AG04449 (cell line): ENCODE measurements at regions not wholly inside any gene's neighbourhood (a gene's known extent, or its start where the extent isn't known, plus 50 kb on each side); places are given as distances from the start of the nearest gene placed in this dataset.

ENCODE experiments used
- CTCF ChIA-PET: fragments of 350-600 bp; formaldehyde crosslinking; extraction: SDS; loops from one replicate; lab custom pipeline; 2021; ENCODE audit warnings: antibody characterized with exemption; lab: Yijun Ruan, JAX
- POLR2A ChIA-PET: fragments of 400-600, 350-600 bp; formaldehyde crosslinking; extraction: SDS; loops from one replicate; lab custom pipeline; 2020; ENCODE audit warnings: antibody characterized with exemption, inconsistent platforms; lab: Yijun Ruan, JAX
- DNase-seq: peaks from one replicate; pipeline ENCODE4 v3.0.0-alpha.2; 2010; ENCODE audit warnings: low read depth, low spot score
- H3K4me3 ChIP-seq: 2 replicates; pipeline ENCODE4 v1.5.1; 2011; ENCODE audit warnings: low read depth, mild to moderate bottlenecking, control low read depth, low read length
- CTCF ChIP-seq: IDR thresholded peaks from one replicate; pipeline ENCODE4 v1.5.1; 2011; ENCODE audit warnings: mild to moderate bottlenecking, moderate library complexity, low read length, control low read depth, inconsistent platforms; ENCODE audit not compliant: insufficient read depth; ENCODE audit errors: missing control alignments

DNA sequence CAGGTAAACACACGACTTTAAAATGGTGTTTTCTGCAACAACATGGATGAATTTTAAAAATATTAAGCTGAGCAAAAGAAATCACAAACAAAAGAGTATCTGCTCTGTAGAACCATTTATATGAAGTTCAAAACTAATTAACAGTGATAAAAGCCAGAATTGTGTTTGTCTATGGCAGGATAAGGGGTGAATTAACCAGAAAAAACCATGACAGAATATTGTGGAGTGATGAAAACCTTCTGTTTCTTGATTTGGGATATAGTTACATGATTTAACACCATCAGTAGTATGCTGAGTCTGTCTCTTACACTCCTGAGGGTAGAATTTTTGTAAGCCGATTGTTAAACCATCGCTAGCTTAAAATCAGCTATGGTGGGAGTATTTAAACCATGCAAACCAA lies 101.7 kb upstream of the ZNF366 start:
- no peak for DNase-seq
- POLR2A ChIA-PET, result interaction anchor here (0.7 kb wide), 1 partner anchor 244 kb away, joined by 3 read pairs; no protein-coding TSS in a partner anchor
- H3K4me3 ChIP-seq, result no peak overlapping the region
- no peak for TF ChIP-seq CTCF
- CTCF ChIA-PET, result interaction anchor here (0.9 to 6.0 kb wide), 8 partner anchors 14 to 238 kb away, joined by 3 to 109 read pairs (median 4); partner anchors contain the start of gene TNPO1

DNA sequence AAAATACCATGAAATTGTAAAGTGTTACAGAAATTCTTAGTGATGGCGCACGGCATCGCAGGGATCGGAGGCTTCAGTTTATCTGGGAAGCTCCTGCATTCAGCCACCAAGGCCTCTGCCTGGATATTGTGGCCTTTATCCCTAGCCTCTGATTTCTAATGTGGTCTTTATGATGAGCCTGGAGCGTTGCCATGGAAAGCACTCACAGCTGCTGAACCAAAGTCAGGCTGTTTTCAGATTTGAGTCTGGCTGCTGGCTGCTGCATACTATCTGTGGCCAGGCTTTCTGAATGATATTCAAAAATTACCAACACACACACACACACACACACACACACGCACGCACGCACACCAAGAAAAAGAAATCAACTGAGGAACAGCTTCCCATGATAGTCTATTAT lies 101.1 kb upstream of the ZNF366 start:
- no peak for TF ChIP-seq CTCF
- DNase-seq, result no peak
- ChIA-PET CTCF (interaction anchor here (0.9 to 6.0 kb wide), 8 partner anchors 14 to 239 kb away, joined by 3 to 109 read pairs (median 4); partner anchors contain the start of gene TNPO1), POLR2A (interaction anchor here (0.7 kb wide), 1 partner anchor 245 kb away, joined by 3 read pairs; no protein-coding TSS in a partner anchor)
- H3K4me3 ChIP-seq, result no peak overlapping the region

GRCh38 chr5:72607381-72607780 lies 100.2 kb upstream of the ZNF366 start:
- H3K4me3 ChIP-seq, result no peak overlapping the region
- TF ChIP-seq CTCF, result no peak
- CTCF ChIA-PET, result interaction anchor here (6.0 kb wide), 1 partner anchor 211 kb away, joined by 109 read pairs; the partner anchor contains the start of gene TNPO1
- no peak for DNase-seq
- POLR2A ChIA-PET, result no interaction called here

DNA sequence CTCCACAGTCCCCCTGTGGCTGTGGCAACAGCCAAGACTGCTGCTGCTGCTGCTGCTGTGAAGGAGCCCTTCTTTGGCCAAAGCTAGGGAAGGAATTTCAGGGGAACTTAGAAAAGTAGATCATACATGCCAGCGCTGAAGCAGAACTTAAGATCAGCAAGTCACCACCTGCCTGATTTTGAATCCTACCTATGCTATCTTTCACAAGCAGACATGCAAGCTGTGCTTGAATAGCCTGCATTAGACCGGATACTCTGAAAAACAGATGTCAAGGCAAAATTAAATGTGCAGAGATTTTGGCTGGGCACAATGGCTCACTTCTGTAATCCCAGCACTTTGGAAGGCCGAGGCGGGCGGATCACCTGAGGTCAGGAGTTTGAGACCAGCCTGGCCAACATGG lies 99.3 kb upstream of the ZNF366 start:
- DNase-seq, result no peak
- POLR2A ChIA-PET, result no interaction called here
- CTCF ChIA-PET, result interaction anchor here (1.3 kb wide), 1 partner anchor 10 kb away, joined by 3 read pairs; no protein-coding TSS in a partner anchor
- H3K4me3 ChIP-seq, result no peak overlapping the region
- TF ChIP-seq CTCF, result no peak

DNA sequence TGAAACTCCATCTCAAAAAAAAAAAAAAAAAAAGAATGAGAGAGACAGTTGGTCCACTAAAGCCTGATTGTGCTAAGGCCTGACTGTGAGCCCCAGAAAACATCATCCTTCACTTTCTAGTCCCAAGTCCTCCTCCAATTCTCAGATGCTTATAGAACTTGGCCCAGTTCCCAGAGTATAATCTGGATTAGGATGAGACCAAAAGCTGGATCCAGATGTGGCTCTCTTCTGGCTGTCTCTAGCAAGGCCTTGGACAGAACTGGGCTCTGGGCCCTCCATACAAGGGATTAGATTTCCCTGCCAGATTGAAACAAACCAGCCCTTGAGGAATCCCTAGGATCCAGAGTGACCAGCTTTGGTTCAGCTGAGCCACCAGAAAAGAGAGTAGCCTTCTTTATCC lies 98.4 kb upstream of the ZNF366 start:
- no peak overlapping the region for H3K4me3 ChIP-seq
- no peak for TF ChIP-seq CTCF
- no peak for DNase-seq
- POLR2A ChIA-PET, result no interaction called here
- CTCF ChIA-PET, result interaction anchor here (1.3 to 1.9 kb wide), 2 partner anchors 9 to 11 kb away, joined by 3 to 6 read pairs; no protein-coding TSS in a partner anchor

GRCh38 chr5:72604798-72605154 lies 97.6 kb upstream of the ZNF366 start:
- TF ChIP-seq CTCF, result no peak
- POLR2A ChIA-PET, result no interaction called here
- no peak for DNase-seq
- H3K4me3 ChIP-seq, result no peak overlapping the region
- CTCF ChIA-PET, result interaction anchor here (1.9 kb wide), 1 partner anchor 10 kb away, joined by 6 read pairs; no protein-coding TSS in a partner anchor
